DND-41 (cell line): ENCODE measurements at regions not wholly inside any gene's neighbourhood (a gene's known extent, or its start where the extent isn't known, plus 50 kb on each side); places are given as distances from the start of the nearest gene placed in this dataset.
A peak's percentile ranks its signal among the peaks of the same experiment; 100 is the strongest.

Experiments used
- ATAC-seq: fragments of 200-7000 bp; cut with Tn5 transposase; 3 replicates; pipeline ENCODE4 v1.9.1; 2021; ENCODE audit warnings: low read depth; ENCODE audit not compliant: insufficient read depth
- DNase-seq: peaks from one replicate; pipeline ENCODE4 v3.0.0-alpha.2; 2020
- H2AFZ ChIP-seq: 2 replicates; pipeline ENCODE4 v1.6.0; 2012; ENCODE audit warnings: low read depth, low read length
- H3K27ac ChIP-seq: 2 replicates; pipeline ENCODE4 v1.5.1; 2012; ENCODE audit warnings: low read length, inconsistent platforms
- H3K27me3 ChIP-seq: fragments of 200-600 bp; sonication (generic); 2 replicates; pipeline ENCODE4 v1.6.0; 2012; ENCODE audit warnings: low read length, mild to moderate bottlenecking, inconsistent platforms; ENCODE audit not compliant: insufficient read depth, poor library complexity
- H3K36me3 ChIP-seq: 2 replicates; pipeline ENCODE4 v1.5.1; 2012; ENCODE audit warnings: low read length, inconsistent platforms; ENCODE audit not compliant: insufficient read depth
- H3K4me1 ChIP-seq: 2 replicates; pipeline ENCODE4 v1.5.1; 2012; ENCODE audit warnings: mild to moderate bottlenecking, low read length; ENCODE audit not compliant: insufficient read depth
- H3K4me2 ChIP-seq: 2 replicates; pipeline ENCODE4 v1.6.0; 2012; ENCODE audit warnings: mild to moderate bottlenecking, moderate library complexity, low read length, inconsistent platforms; ENCODE audit not compliant: insufficient read depth
- H3K4me3 ChIP-seq, 2 experiments: fragments of 200-600 bp in 1 of 2; shearing (Covaris generic) in 1 of 2; 2 replicates each; pipeline ENCODE4 v1.5.1; 2012 to 2016; ENCODE audit warnings: inconsistent platforms in 2 of 2, low read length in 2 of 2, mild to moderate bottlenecking in 2 of 2, low read depth in 1 of 2, moderate library complexity in 1 of 2
- H3K79me2 ChIP-seq: 2 replicates; pipeline ENCODE4 v1.6.0; 2012; ENCODE audit warnings: low read length, inconsistent platforms; ENCODE audit not compliant: insufficient read depth
- H3K9ac ChIP-seq: 2 replicates; pipeline ENCODE4 v1.6.0; 2012; ENCODE audit warnings: low read depth, mild to moderate bottlenecking, inconsistent platforms, low read length, moderate library complexity
- H3K9me3 ChIP-seq: 2 replicates; pipeline ENCODE4 v1.5.1; 2012; ENCODE audit warnings: low read length, moderate library complexity, mild to moderate bottlenecking, inconsistent platforms; ENCODE audit not compliant: insufficient read depth, severe bottlenecking
- H4K20me1 ChIP-seq: 2 replicates; pipeline ENCODE4 v1.6.0; 2012; ENCODE audit warnings: low read length; ENCODE audit not compliant: insufficient read depth
- EZH2 ChIP-seq: IDR thresholded peaks from 3 replicates; pipeline ENCODE4 v1.6.1; 2012; ENCODE audit warnings: borderline replicate concordance, low read depth, mild to moderate bottlenecking, moderate library complexity, low read length, inconsistent platforms; ENCODE audit not compliant: severe bottlenecking
- TF ChIP-seq, protein P1 (sequence below): IDR thresholded peaks from 2 replicates; pipeline ENCODE4 v1.5.1; 2012; ENCODE audit warnings: borderline replicate concordance, low read length, moderate library complexity, mild to moderate bottlenecking; ENCODE audit not compliant: poor library complexity, severe bottlenecking; ENCODE audit errors: extremely low read depth

DNA sequence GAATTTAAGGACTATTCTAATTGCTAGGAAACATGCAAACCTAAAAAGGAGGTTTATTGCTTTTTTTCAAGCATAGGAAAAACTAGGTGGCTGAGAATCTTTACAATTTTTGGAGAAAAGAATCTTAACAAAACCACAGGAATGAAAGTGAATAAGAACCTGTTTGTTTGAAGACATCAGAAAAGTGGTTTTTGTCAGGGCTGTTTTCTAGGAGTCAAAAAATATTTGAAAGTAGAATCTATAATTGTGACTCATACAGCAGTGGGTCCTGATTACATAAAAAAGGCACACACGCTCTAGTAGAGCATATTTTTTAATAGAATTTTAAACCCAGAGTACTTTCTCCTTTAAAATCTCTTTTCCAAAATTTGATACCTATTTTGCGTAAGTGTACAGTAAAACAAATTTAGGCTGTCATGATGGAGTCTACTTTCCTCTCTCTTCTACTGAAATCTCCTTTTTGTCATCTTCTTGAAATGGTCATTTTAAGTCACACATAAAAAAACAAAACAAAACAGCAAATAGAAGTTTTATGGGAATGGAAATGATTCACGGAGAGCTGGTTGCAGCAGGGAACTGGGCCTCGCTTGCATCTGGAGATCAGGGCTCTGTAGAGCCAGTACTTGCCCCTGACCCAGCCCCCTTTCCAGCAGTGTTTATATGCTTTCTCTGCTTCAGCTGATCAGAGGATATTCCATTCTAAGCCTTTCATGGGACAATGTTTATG, 59.1 kb upstream of the PELI1 start:
- Histone ChIP-seq H3K79me2 (no peaks in the 10 kb centered on the region), H3K9me3 (no peaks in the 10 kb centered on the region), H3K27me3 (no peaks in the 10 kb centered on the region), H3K36me3 (no peaks in the 10 kb centered on the region), H3K9ac (no peak overlapping the region), H3K4me3 (no peak overlapping the region), H4K20me1 (no peaks in the 10 kb centered on the region), H3K27ac (no peak overlapping the region), H3K4me2 (no peak overlapping the region), H2AFZ (no peak overlapping the region), H3K4me1 (0 out of 2 replicates have a peak, but pooled peaks cover 2% of the 10 kb centered on the region)
- DNase-seq (no peak), ATAC-seq (no peak)
- no peak for TF ChIP-seq EZH2
- TF ChIP-seq, protein P1, sequence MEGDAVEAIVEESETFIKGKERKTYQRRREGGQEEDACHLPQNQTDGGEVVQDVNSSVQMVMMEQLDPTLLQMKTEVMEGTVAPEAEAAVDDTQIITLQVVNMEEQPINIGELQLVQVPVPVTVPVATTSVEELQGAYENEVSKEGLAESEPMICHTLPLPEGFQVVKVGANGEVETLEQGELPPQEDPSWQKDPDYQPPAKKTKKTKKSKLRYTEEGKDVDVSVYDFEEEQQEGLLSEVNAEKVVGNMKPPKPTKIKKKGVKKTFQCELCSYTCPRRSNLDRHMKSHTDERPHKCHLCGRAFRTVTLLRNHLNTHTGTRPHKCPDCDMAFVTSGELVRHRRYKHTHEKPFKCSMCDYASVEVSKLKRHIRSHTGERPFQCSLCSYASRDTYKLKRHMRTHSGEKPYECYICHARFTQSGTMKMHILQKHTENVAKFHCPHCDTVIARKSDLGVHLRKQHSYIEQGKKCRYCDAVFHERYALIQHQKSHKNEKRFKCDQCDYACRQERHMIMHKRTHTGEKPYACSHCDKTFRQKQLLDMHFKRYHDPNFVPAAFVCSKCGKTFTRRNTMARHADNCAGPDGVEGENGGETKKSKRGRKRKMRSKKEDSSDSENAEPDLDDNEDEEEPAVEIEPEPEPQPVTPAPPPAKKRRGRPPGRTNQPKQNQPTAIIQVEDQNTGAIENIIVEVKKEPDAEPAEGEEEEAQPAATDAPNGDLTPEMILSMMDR, result no peak

DNA sequence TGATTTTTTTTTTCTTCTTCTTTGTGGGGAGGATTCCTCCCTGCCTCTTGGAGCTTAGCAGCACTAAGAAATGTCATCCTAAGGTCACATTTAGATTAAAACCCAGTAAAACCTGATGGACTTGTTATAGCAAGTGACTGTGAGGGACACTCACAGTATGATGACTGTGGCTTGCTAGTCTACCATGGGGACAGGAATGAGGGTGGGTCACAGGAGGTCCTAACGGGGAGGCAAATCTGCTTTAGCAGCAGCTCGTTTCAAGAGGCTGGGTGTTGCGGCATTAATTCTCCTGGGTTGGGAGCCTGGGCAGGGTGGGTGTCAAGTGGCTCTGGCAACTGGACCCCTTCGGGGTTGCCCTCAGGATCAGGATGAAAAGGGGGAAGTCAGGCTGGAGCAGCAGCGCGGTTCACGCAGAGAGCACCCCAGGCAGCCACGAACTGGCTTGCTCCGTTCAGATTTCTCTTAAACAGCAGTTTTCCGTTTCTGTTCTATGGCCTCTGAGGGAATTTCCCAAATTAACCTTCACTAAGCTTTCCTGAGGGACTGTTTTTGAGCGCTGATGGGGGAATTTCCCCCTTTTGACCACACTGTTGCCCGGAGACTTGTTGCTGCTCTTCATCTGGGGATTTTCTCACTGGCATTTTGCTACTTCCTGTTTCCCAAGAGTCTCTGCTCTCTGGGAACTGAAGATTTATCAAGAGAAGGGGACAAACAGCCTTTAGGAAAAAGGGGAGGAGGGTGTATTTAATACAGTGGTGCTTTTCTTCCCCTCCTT, 59.8 kb upstream of the PELI1 start:
- Histone ChIP-seq H3K9ac (no peak overlapping the region), H2AFZ (peak overlapping the region; percentile 41)

GRCh38 chr2:64204703-64205102, 60.5 kb upstream of the PELI1 start:
- no peak for DNase-seq
- H3K9ac ChIP-seq, result no peak overlapping the region
- H2AFZ ChIP-seq, result peak overlapping the region; percentile 41
- no peaks in the 10 kb centered on the region for H3K27me3 ChIP-seq
- H3K4me3 ChIP-seq, result no peak overlapping the region
- H4K20me1 ChIP-seq, result no peaks in the 10 kb centered on the region
- H3K4me1 ChIP-seq, result 0 out of 2 replicates have a peak, but pooled peaks cover 2% of the 10 kb centered on the region
- TF ChIP-seq, protein P1, result no peak
- TF ChIP-seq EZH2, result no peak
- H3K36me3 ChIP-seq, result no peaks in the 10 kb centered on the region
- H3K9me3 ChIP-seq, result no peaks in the 10 kb centered on the region
- H3K27ac ChIP-seq, result no peak overlapping the region
- no peak for ATAC-seq
- H3K79me2 ChIP-seq, result no peaks in the 10 kb centered on the region
- no peak overlapping the region for H3K4me2 ChIP-seq

More for the DNA sequence above, 59.8 kb upstream of the PELI1 start:
- ATAC-seq (no peak), DNase-seq (no peak)
- Histone ChIP-seq H3K27me3 (no peaks in the 10 kb centered on the region), H3K27ac (no peak overlapping the region), H4K20me1 (no peaks in the 10 kb centered on the region), H3K4me3 (no peak overlapping the region), H3K4me1 (0 out of 2 replicates have a peak, but pooled peaks cover 2% of the 10 kb centered on the region), H3K4me2 (no peak overlapping the region), H3K9me3 (no peaks in the 10 kb centered on the region), H3K79me2 (no peaks in the 10 kb centered on the region), H3K36me3 (no peaks in the 10 kb centered on the region)
- no peak for TF ChIP-seq EZH2
- TF ChIP-seq, protein P1, result no peak
